GM18519 (cell line): ENCODE measurements at regions not wholly inside any gene's neighbourhood (a gene's known extent, or its start where the extent isn't known, plus 50 kb on each side); places are given as distances from the start of the nearest gene placed in this dataset.

Source experiments
- ATAC-seq: cut with Tn5 transposase; IDR thresholded peaks from one replicate; pipeline ENCODE4 v1.9.1; 2021; ENCODE audit warnings: mild to moderate bottlenecking, moderate library complexity; ENCODE audit not compliant: unreplicated experiment, low FRiP score

DNA sequence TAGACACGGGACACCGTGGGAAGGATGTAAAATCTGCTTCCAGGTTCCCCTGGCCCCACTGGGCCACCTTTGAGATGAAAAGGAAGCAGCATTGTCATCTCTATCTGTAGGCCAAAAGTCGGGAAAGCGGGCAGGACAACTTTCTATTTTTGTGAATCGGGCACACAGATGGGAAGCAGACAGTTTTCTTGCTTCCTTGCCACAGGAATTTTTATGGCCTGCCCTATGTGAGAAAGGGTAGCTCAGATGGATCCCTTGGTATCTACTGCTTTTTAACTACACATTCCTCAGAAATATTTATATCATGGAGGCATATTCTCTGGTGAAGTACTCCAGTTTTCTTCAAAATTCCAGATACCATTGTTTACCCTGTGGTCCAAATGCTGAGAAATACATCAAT, 735.5 kb downstream of the CBLN2 start:
- ATAC-seq: no peak

GRCh38 chr18:71807586-71807985, 736.6 kb downstream of the CBLN2 start:
- no peak for ATAC-seq

- ATAC-seq: no peak
These were observed 745.0 kb downstream of the CBLN2 start for GRCh38 chr18:71798986-71799673.

GRCh38 chr18:71797554-71797953, 746.6 kb downstream of the CBLN2 start:
- ATAC-seq: no peak

GRCh38 chr18:71784777-71785176, 759.4 kb downstream of the CBLN2 start:
- ATAC-seq: no peak

GRCh38 chr18:71760541-71760940, 783.6 kb downstream of the CBLN2 start:
- no peak for ATAC-seq

GRCh38 chr18:71754246-71754645, 789.9 kb downstream of the CBLN2 start:
- ATAC-seq: no peak

DNA sequence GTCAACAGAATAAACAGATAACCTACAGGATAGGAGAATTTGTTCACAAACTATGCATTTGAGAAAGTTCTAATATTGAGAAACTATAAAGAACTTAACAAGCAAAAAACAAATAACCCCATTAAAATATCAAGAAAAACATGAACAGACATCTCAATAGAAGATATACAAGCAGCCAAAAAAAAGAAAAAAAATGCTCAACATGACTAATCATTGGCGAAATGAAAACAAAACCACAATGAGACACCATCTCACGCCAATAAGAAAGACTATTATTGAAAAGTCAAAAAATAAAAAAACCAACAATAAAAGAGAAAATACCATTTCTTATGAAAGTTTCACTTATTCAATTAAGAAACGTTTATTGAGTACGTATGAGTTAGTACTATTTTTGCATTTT, 800.5 kb downstream of the CBLN2 start:
- ATAC-seq: no peak

DNA sequence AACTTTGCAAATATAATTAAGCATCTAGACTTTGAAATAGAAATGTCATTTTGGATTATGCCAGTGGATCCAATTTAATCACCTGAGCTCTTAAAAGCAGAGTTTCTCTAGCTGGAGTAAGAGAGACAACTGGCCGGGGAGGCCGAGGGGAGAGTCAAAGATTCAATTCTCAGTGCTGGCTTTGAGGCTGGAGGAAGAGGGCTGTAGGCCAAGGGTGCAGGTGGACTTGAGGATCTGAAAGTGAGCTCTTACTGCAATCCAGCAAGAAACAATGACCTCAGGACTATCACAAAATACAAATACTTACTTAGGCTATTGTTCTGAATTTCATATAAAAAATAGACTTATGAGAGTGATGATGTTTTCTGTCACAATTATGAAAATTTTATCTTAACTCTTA, 814.5 kb downstream of the CBLN2 start:
- ATAC-seq: no peak

GRCh38 chr18:71727909-71728308, 816.2 kb downstream of the CBLN2 start:
- no peak for ATAC-seq

DNA sequence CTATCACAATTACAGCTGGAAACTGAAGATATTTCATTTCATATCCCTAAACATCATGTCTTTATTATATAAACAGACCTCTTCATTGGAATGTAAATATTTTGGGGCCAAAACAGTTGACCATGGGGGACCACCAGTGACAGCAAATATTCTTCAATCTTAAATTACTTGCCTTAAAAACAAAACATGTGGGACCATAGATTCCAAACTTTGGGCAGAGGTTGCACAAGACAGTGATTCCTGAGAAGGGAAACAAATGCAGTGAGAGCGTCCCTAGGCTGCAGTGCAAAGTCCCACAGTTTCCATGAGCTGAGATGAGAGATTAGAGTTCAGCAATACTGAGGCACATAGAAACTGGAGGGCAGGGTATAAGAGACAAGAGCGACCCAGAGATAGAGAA, 818.9 kb downstream of the CBLN2 start:
- no peak for ATAC-seq

DNA sequence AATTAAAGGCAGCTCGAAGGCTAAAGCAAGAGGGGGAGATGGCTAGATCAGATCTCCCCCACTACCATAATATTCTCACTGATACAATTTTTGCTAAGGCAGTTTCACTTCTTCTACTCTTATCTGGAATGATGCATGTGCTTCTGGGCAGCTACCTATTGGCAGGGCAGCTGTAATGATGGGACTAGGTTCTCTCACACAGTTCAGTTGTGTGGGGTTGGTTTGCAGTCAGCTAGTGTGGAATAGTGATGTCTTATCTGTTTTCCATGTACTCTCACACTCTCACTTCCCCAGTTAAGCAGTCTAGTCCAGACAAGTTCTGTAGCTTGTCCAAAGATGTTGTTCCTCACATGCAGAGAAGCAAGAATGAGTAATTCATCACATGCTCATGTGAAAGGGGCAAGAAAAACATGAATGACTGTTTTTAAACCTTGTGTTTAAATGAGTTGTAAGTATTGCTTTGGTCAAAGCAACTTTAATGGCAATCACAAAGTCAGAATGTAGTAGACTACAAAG, 836.1 kb downstream of the CBLN2 start:
- ATAC-seq: no peak

DNA sequence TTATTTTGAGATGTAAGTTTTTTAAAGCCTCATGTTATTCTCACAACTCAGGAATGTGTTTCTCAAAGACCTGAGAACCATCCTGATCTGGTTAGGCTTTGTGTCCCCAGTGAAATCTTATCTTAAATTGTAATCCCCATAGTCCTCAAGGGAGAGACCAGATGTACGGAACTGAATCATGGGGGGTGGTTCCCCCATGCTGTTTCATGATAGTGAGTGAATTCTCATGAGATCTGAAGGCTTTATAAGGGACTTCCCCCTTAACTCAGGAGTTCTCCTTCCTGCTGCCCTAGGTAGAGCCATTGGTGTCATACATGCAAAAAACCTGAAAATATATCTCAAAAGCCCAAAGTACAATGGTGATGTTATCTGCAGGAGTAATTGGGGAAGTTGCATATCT, 836.7 kb downstream of the CBLN2 start:
- ATAC-seq: no peak

GRCh38 chr18:71689416-71690160, 854.6 kb downstream of the CBLN2 start:
- no peak for ATAC-seq

DNA sequence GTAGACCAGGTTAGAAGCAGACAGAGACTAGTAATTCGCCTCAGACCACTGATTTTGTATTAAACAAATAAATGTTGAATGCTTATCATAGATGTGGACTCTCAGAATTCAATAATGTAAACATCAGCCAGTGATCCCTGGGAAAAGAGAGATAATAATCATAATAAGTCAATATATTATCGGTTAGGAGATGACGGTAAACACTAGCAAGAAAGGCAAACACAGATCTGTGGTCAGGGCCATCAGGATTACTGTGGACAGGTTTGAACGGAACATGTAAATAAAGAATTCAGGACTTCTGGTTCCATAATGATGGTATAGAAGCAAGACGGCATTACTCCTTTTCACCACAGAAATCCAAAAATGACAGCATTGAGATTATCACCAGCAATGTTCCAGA, 861.6 kb downstream of the CBLN2 start:
- ATAC-seq: no peak

DNA sequence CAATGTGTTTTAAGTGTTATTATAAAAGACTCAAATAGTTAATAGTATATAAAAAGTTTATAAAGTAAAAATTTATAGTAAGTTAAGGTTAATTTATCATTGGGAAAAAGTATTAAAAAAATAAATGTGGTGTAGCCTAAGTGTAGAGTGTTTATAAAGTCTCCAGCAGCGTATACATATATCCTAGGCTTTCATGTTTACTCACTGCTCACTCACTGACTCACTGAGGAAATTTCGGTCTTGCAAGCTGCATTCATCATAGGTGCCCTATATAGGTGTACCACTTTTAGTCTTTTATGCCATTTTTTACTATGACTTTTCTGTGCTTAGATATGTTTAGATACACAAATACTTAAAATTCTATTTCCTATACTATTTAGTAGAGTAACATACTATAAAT, 866.0 kb downstream of the CBLN2 start:
- no peak for ATAC-seq

DNA sequence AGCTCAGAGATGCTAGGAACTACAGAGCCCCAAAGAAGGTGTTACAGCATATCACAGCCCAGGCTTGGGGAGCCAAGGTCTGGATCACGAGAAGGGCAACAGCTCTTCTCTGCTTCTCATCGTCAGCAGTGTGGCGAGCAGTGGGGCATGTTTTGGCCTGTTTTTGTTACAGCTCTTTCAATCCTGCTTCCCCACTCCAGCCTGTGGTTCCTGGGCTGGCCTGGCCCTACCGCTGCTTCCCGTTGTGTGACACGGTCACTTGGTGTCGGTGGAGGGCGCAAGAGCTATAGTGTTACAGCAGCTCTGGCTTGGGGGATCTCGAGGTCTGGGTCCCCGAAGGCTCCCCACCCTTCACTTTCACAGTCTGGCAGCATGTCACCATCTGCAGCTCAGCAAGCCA, 870.2 kb downstream of the CBLN2 start:
- no peak for ATAC-seq

DNA sequence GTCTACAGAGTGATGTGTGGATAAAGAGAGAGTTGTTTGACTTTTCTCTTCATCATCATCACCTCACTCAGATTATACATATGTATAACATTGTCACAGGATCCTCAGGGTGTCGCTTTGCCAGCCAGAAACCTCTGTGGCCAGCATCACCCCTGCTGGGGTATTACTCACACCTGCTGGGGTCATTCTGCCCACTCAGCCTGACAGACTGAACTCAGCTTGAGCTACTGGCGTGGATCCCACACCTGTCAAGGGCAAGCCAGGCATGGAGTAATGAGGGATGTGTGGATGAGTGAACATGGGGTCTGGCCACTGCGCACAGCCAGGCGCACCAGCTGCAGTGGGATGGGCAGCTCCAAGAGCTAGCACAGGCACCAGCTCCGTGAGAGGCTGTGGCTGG, 870.6 kb downstream of the CBLN2 start:
- no peak for ATAC-seq

GRCh38 chr18:71666481-71666880, 877.7 kb downstream of the CBLN2 start:
- ATAC-seq: no peak

DNA sequence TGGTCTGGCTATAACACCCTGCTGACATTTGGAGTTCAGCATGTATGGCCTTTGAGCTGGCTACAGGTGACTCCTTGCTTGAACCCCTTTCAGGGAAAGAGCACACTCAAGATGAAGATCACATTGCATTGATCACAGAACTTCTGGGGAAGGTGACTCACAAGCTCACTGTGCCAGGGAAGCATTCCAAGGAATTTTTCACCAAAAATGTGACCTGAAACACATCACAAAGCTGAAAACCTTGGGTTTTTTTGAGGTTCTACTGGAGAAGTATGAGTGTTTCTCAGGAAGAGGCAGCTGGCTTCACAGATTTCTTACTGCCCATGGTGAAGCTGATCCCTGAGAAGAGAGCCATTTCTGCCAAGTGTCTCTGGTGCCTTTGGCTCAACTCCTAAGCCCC, 879.0 kb downstream of the CBLN2 start:
- ATAC-seq: no peak

GRCh38 chr18:71643822-71644221, 900.3 kb downstream of the CBLN2 start:
- ATAC-seq: no peak

- ATAC-seq: no peak
These were observed 913.4 kb downstream of the CBLN2 start for GRCh38 chr18:71630696-71631095.
